IPS-18a (cell line): ENCODE measurements at regions not wholly inside any gene's neighbourhood (a gene's known extent, or its start where the extent isn't known, plus 50 kb on each side); places are given as distances from the start of the nearest gene placed in this dataset.
A peak's percentile ranks its signal among the peaks of the same experiment; 100 is the strongest.

Experiments
- H3K27ac ChIP-seq: one replicate; pipeline ENCODE4 v1.5.1; 2013; ENCODE audit warnings: low read length
- H3K27me3 ChIP-seq: one replicate; pipeline ENCODE4 v1.6.1; 2013; ENCODE audit warnings: mild to moderate bottlenecking, low read length; ENCODE audit not compliant: control insufficient read depth, insufficient read depth
- H3K36me3 ChIP-seq: one replicate; pipeline ENCODE4 v1.6.1; 2013; ENCODE audit warnings: low read depth, low read length; ENCODE audit not compliant: control insufficient read depth
- H3K4me1 ChIP-seq: one replicate; pipeline ENCODE4 v1.6.1; 2013; ENCODE audit warnings: low read depth, low read length; ENCODE audit not compliant: control insufficient read depth
- H3K4me3 ChIP-seq: one replicate; pipeline ENCODE4 v1.5.1; 2013; ENCODE audit warnings: low read length
- H3K9ac ChIP-seq: one replicate; pipeline ENCODE4 v1.6.1; 2013; ENCODE audit warnings: mild to moderate bottlenecking, low read length, moderate library complexity
- H3K9me3 ChIP-seq: one replicate; pipeline ENCODE4 v1.6.1; 2013; ENCODE audit warnings: low read depth, low read length; ENCODE audit not compliant: control insufficient read depth

DNA sequence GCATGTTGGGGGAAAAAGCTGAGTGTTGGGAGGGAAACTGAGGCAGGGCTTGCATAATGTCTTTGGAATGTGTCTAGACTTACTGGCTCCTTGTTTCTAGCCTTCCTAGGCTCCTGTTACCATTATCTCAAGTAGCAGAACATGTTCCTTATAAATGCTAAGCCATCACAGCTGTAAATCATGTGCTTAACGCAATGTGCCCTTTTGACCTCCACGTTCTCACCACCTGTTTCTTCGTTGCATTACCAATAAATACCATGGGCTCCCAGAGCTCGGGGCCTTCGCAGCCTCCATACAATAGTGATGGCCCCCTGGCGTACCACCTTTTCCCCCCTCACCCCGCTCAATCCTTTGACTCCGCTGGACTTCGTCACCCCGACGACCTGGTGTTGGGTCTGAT lies 54.0 kb upstream of the CWC22 start:
- peaks cover 26% of the 10 kb centered on the region for H3K4me1 ChIP-seq
- H3K36me3 ChIP-seq = no peaks in the 10 kb centered on the region
- no peaks in the 10 kb centered on the region for H3K27me3 ChIP-seq
- H3K9ac ChIP-seq = no peak overlapping the region
- no peak overlapping the region for H3K4me3 ChIP-seq
- no peaks in the 10 kb centered on the region for H3K9me3 ChIP-seq
- no peak overlapping the region for H3K27ac ChIP-seq

DNA sequence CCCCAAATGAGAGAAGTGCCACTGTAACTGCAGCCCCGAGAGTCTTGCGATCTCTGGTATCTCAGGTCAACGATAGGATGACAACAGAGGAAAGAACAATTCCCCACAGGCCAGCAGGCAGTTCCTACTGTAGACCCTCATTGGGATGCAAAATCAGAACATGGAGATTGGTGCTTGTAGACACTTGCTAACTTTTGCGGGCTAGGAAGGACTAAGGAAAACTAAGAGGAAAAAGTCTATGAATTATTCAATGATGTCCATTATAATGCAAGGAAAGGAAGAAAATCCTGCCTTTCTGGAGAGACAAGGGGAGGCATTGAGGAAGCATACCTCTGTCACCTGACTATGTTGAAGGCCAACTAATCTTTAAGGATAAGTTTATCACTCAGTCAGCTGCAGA lies 51.9 kb upstream of the CWC22 start:
- H3K27me3 ChIP-seq = no peaks in the 10 kb centered on the region
- no peaks in the 10 kb centered on the region for H3K9me3 ChIP-seq
- H3K27ac ChIP-seq = no peak overlapping the region
- no peak overlapping the region for H3K9ac ChIP-seq
- H3K36me3 ChIP-seq = no peaks in the 10 kb centered on the region
- H3K4me3 ChIP-seq = no peak overlapping the region
- peaks cover 34% of the 10 kb centered on the region for H3K4me1 ChIP-seq

DNA sequence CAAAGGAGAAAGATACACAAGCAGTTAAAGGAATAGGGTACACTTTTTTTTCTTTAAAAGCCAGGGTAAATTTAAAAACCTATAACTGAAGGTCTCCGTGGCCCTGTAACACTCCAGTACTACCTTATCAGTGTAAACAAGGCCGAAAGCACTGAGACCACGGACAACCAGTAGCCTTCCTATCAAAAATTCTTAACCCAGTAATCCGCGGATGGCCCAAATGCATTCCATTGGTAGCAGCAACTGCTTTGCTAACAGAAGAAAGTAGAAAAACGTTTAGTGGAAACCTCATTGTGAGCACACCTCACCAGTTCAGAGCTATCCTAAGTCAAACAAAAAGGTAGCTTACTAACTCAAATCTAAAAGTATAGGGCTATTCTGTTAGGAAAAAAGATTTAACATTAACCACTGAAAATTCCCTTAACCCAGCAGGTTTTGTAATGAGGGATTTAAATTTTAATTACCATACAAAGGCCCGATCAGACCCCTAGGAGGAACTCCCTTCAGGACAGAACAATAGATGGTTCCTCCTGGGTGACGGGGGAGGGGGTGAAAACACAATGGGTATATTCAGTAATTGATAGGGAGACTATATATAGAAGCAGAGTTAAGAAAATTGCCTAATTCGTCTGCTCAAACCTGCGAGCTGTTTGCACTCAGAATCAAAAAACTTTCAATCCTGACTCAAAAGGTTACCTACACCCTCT lies 50.8 kb upstream of the CWC22 start:
- Histone ChIP-seq H3K4me1 (peaks cover 34% of the 10 kb centered on the region), H3K27ac (peak overlapping the region; percentile 84), H3K27me3 (no peaks in the 10 kb centered on the region), H3K36me3 (no peaks in the 10 kb centered on the region), H3K4me3 (no peak overlapping the region), H3K9ac (no peak overlapping the region), H3K9me3 (no peaks in the 10 kb centered on the region)
